ENCODE measurements at regions not wholly inside any gene's neighbourhood (a gene's known extent, or its start where the extent isn't known, plus 50 kb on each side); places are given as distances from the start of the nearest gene placed in this dataset.

DNA sequence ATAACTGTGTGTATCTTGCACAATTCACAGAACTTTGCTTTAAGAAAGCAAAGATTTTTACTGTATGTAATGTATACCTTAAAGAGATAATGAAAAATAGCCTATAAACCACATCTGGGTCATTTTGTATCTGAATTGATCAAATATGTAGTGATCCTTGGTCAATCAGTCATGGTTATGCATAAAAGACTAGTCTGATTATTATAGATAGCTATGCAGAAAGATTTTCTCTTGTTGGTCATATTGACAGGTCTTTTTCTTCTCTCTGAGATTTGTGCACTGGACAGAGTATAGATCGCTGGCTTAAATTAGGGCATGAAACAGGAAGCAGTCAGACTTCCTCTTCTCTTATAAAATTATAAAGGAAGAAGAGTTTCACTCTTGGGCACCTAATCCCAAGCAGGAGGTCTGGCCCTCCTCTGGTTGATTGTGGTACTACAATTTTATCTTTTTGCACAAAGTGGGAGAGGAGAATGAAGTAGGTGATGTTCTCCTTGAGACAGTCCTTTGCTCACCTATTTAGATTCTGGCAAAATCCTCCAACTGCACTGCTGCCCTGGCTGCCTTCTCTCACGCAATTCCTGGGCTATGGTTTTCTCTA, 380.9 kb upstream of the RGS17 start:
- no peak overlapping the region for H3K27ac ChIP-seq
- TF ChIP-seq, protein P1, sequence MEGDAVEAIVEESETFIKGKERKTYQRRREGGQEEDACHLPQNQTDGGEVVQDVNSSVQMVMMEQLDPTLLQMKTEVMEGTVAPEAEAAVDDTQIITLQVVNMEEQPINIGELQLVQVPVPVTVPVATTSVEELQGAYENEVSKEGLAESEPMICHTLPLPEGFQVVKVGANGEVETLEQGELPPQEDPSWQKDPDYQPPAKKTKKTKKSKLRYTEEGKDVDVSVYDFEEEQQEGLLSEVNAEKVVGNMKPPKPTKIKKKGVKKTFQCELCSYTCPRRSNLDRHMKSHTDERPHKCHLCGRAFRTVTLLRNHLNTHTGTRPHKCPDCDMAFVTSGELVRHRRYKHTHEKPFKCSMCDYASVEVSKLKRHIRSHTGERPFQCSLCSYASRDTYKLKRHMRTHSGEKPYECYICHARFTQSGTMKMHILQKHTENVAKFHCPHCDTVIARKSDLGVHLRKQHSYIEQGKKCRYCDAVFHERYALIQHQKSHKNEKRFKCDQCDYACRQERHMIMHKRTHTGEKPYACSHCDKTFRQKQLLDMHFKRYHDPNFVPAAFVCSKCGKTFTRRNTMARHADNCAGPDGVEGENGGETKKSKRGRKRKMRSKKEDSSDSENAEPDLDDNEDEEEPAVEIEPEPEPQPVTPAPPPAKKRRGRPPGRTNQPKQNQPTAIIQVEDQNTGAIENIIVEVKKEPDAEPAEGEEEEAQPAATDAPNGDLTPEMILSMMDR (IDR thresholded peaks at IDR 0.05) = peak; percentile 79
- no peak for TF ChIP-seq ZFX (IDR thresholded peaks at IDR 0.05; ENCODE audit: borderline replicate concordance)

DNA sequence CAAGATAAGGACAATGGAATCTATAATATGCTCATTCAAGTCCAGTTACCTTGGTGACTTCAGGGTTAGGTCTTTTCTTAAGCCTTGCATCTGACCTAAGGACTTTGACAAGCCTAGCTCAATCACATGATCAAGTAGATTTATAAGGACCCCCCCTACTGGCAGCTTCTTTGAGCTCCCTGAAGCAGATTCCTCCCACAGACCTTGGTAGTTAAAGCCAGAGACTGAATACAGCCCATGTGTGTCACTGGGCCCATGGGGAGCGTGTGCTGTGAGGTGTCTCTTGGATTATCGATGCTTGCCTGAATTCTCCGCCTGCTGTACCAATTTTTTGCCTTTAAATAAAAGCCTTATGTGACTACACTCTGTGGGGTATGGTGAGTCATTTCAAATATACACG, 372.7 kb upstream of the RGS17 start:
- TF ChIP-seq, protein P1 (IDR thresholded peaks at IDR 0.05) = 0 out of 2 replicates have a peak, but pooled peaks have one; percentile 7
- TF ChIP-seq ZFX (IDR thresholded peaks at IDR 0.05; ENCODE audit: borderline replicate concordance) = no peak

DNA sequence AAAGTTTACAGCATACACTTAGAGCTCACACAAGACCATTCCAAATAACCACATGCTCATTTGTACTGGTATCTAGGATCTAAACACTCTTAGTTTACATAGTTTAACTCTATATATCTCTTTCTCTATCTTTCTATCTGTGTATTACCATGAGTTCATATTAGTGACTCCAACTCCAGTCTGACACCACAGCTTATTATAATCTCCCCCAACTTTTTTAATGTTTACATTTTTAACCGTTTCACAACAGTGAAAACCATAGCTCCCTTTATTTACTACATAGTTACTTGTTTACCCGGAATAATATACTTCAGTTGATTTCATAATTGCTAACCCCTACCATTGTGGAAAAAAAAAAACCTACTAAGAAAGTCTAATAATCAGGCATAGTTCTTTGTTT, 362.4 kb upstream of the RGS17 start:
- H3K27ac ChIP-seq = no peak overlapping the region
- TF ChIP-seq, protein P1 (IDR thresholded peaks at IDR 0.05) = no peak
- TF ChIP-seq ZFX (IDR thresholded peaks at IDR 0.05; ENCODE audit: borderline replicate concordance) = no peak

More for the DNA sequence above, 372.7 kb upstream of the RGS17 start:
- no peak overlapping the region for H3K27ac ChIP-seq

DNA sequence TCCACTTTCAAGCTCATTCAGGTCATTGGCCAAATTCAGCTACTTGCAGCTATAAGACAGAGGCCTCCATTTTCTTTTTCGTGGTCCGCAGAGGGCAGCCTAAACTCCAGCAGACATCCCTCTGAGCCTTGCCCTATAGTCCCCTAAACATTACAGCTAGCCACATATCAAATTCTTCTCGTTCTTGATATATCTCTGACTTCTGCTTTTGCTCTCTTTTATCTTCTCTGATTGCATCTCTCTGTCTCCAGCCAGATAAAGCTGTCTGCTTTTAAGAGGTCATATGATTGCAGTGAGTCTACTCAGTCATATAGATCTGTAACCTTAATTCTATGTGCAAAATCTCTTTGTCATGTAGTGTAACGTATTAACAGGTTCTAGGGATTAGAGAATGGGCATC, 358.4 kb upstream of the RGS17 start:
- no peak overlapping the region for H3K27ac ChIP-seq
- no peak for TF ChIP-seq ZFX (IDR thresholded peaks at IDR 0.05; ENCODE audit: borderline replicate concordance)
- TF ChIP-seq, protein P1 (IDR thresholded peaks at IDR 0.05) = no peak

DNA sequence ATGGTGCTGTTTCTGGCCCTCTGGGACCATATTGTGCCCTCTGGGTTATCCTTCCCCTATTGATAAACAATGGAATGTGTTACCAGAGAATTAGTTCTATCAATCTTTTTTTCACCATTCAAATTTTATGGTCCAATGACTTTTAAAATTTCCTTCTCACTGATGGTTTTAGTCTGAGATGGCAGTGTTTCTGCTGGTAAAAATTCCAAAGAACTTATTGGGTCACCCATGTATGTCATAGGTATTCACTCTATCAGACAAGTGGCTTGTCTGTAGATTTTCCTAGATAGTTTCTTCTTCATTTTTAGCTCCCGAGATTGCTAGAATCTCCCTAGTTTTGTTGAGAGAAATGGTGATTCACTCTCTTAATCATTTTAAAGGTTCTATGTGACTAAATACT, 357.2 kb upstream of the RGS17 start:
- no peak for TF ChIP-seq ZFX (IDR thresholded peaks at IDR 0.05; ENCODE audit: borderline replicate concordance)
- TF ChIP-seq, protein P1 (IDR thresholded peaks at IDR 0.05) = no peak
- no peak overlapping the region for H3K27ac ChIP-seq

DNA sequence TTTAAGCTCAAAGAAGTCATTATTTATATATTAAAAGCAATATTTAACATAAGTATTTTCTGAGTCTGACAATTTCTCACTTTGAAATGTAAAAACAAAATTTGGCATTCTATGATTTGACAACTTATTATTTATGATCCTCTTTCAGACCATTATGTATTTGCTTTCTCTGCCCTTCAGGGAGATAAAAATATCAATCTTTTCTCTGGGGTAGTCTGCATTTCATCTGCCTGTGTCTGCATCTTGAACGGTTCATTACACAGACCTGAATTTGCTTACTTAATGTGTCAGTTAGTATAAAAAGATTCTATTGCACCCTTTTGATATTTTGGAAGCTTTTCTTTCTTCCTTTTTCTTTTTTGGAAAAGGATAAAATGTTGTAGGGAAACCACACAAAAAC, 354.0 kb upstream of the RGS17 start:
- no peak overlapping the region for H3K27ac ChIP-seq
- TF ChIP-seq, protein P1 (IDR thresholded peaks at IDR 0.05) = no peak
- TF ChIP-seq ZFX (IDR thresholded peaks at IDR 0.05; ENCODE audit: borderline replicate concordance) = no peak

DNA sequence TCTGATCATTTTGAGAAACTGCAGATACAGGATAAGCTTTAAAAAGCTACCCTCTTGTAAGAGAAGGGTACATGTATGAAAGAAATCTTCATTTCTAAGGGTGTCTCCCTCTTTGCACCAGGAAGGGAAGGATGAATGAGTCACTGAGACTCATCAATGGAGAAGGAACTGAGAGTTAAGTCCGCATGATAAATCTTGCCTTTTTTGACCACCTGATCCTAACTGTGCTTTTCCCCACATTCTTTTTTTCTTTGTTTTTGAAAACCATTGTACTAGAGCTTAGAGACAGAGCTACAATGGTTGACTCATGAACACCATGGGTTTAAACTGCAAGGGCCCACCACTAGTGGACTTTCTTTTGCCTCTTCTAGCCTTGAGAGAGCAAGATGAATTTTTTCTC, 353.0 kb upstream of the RGS17 start:
- TF ChIP-seq, protein P1 (IDR thresholded peaks at IDR 0.05) = no peak
- TF ChIP-seq ZFX (IDR thresholded peaks at IDR 0.05; ENCODE audit: borderline replicate concordance) = no peak

More for the DNA sequence above, 353.0 kb upstream of the RGS17 start:
- H3K27ac ChIP-seq = no peak overlapping the region
